Heart right ventricle (tissue), 16 donors: ENCODE measurements at regions not wholly inside any gene's neighbourhood (a gene's known extent, or its start where the extent isn't known, plus 50 kb on each side); places are given as distances from the start of the nearest gene placed in this dataset.

Experiments
- ATAC-seq, 8 donors: fragments of 200-7000 bp; cut with Tn5 transposase; one replicate each; pipeline ENCODE4 v1.9.1; 2020; ENCODE audit warnings: mild to moderate bottlenecking in 8 of 8, moderate library complexity in 8 of 8, moderate number of reproducible peaks in 1 of 8
- DNase-seq, 2 donors: peaks; one replicate each; pipeline ENCODE4 v3.0.0-alpha.2; 2020
- H3K27ac ChIP-seq, 10 donors: fragments of 200-600 bp; sonication (generic) in 2 of 10; one replicate each; pipeline versions ENCODE4 v1.5.0 to v1.8.0; 2020 to 2022; ENCODE audit warnings: mild to moderate bottlenecking in 3 of 10
- H3K27me3 ChIP-seq, 7 donors: fragments of 200-600 bp; one replicate each; pipeline ENCODE4 v1.8.0; 2021 to 2022; ENCODE audit warnings: mild to moderate bottlenecking in 2 of 7
- H3K36me3 ChIP-seq, 9 donors: fragments of 200-600 bp; sonication (generic) in 1 of 9; one replicate each; pipeline versions ENCODE4 v1.5.0 to v1.8.0; 2020 to 2022; ENCODE audit warnings: mild to moderate bottlenecking in 2 of 9
- H3K4me1 ChIP-seq, 9 donors: fragments of 200-600 bp; sonication (generic) in 1 of 9; one replicate each; pipeline versions ENCODE4 v1.5.0 to v1.8.0; 2020 to 2022; ENCODE audit warnings: mild to moderate bottlenecking in 4 of 9
- H3K4me3 ChIP-seq, 10 donors: fragments of 200-600 bp; sonication (generic) in 2 of 10; one replicate each; pipeline versions ENCODE4 v1.5.0 to v1.8.0; 2020 to 2022; ENCODE audit warnings: mild to moderate bottlenecking in 7 of 10, moderate library complexity in 2 of 10
- H3K9me3 ChIP-seq, 11 donors: fragments of 200-600 bp in 10 of 11; sonication (generic) in 2 of 11; one replicate each; pipeline versions ENCODE4 v1.5.0 to v1.8.0; 2013 to 2022; ENCODE audit warnings: mild to moderate bottlenecking in 2 of 11, control low read depth in 1 of 11, moderate library complexity in 1 of 11
- CTCF ChIP-seq, 9 donors: fragments of 200-600 bp; sonication (generic) in 2 of 9; IDR thresholded peaks; one replicate each; pipeline versions ENCODE4 v1.5.0 to v1.8.0; 2021 to 2022; ENCODE audit warnings: antibody characterized with exemption in 9 of 9, mild to moderate bottlenecking in 5 of 9, moderate library complexity in 1 of 9
- WGBS, 2 donors: extraction: QIAGEN DNeasy Blood & Tissue Kit; methylation state at CpG; one replicate each; pipeline ENCODE4 v1.1.7; 2013; ENCODE audit warnings: inconsistent platforms in 1 of 2; 5-methylcytosine and 5-hydroxymethylcytosine counted together
- intact Hi-C, 10 donors: fragments of 100-400 bp; cut with DNase I; formaldehyde crosslinking; loops; one replicate each; pipeline versions ENCODE4 v1.11.1 to v1.14.2; 2022
- donor health status: Arrhythmogenic right ventricular cardiomyopathy.
- donor health status: ischemic (EF 13 %, LVEDD 7.1; RV severe dilation, severe dysfunction).
- donor health status: healthy with polysubstance abuse.
- donor health status: DM: no; HTN: yes; CAD: no.
- donor health status: DM: no; HTN: no; CAD: no.
- donor health status: ischemic (EF 25% LVEDD 6.9; RV normal size, moderate dysfunction).
- donor health status: ischemic (EF 25% LVEDD 5.7; RV mildly dilated, moderate dysfunction).
- donor health status: healthy.
- donor health status: DM: yes; HTN: yes; CAD: no.
- donor health status: Ischemic cardiomyopathy.
- donor health status: ischemic (EF 35%, LVEDD 5.7; RV mildly dilated, moderate dysfunction).
- donor health status: nonischemic (EF 11% LVEDD 7.7; RV severe dilation, severe dysfunction).
- donor health status: DM: yes; HTN: yes; CAD: no.
- donor health status: PGD.
- donor health status: ischemic (EF 29% LVEDD 5.4; RV normal size, mild dysfunction).
- donor health status: nonischemic (EF 23%, LVEDD 6.1; RV moderate dilation, normal function).

- Histone ChIP-seq H3K27ac (no peak overlapping the region), H3K36me3 (no peaks in the 10 kb centered on the region), H3K4me3 (no peak overlapping the region), H3K27me3 (peaks cover 0 to 37% (median 19%) of the 10 kb centered on the region in 7 donors), H3K9me3 (peaks cover 0 to 5% (median 0%) of the 10 kb centered on the region in 11 donors), H3K4me1 (no peaks in the 10 kb centered on the region)
- ATAC-seq (no peak), DNase-seq (no peak)
- intact Hi-C loops, result no loop called here
- no peak for TF ChIP-seq CTCF (IDR thresholded peaks at IDR 0.05)
- WGBS, 2 donors, result 83 to 84% methylated on average over 10 of the region's 10 CpGs
Observed at GRCh38 chr16:17561056-17561455, 90.3 kb upstream of the XYLT1 start.

GRCh38 chr16:17560548-17560947 lies 89.8 kb upstream of the XYLT1 start:
- no peak for ATAC-seq

GRCh38 chr16:17559394-17559793 lies 88.6 kb upstream of the XYLT1 start:
- Histone ChIP-seq H3K9me3 (no peaks in the 10 kb centered on the region), H3K4me1 (no peaks in the 10 kb centered on the region), H3K27ac (no peak overlapping the region), H3K36me3 (no peaks in the 10 kb centered on the region), H3K4me3 (no peak overlapping the region), H3K27me3 (peaks cover 0 to 45% (median 21%) of the 10 kb centered on the region in 7 donors)
- TF ChIP-seq CTCF (IDR thresholded peaks at IDR 0.05), result no peak
- DNase-seq, result no peak
- intact Hi-C loops, result no loop called here
- WGBS, 2 donors, result 74 to 86% methylated on average over 6 of the region's 6 CpGs
- no peak for ATAC-seq

More at GRCh38 chr16:17560548-17560947, 89.8 kb upstream of the XYLT1 start:
- H3K36me3 ChIP-seq, result no peaks in the 10 kb centered on the region
- peaks cover 0 to 40% (median 21%) of the 10 kb centered on the region in 7 donors for H3K27me3 ChIP-seq
- DNase-seq, result no peak
- 56 to 69% methylated on average over 3 of the region's 3 CpGs for WGBS, 2 donors
- intact Hi-C loops, result no loop called here
- peaks cover 0 to under 1% (median 0%) of the 10 kb centered on the region in 11 donors for H3K9me3 ChIP-seq
- no peaks in the 10 kb centered on the region for H3K4me1 ChIP-seq
- TF ChIP-seq CTCF (IDR thresholded peaks at IDR 0.05), result no peak
- H3K27ac ChIP-seq, result no peak overlapping the region
- no peak overlapping the region for H3K4me3 ChIP-seq

- Histone ChIP-seq H3K9me3 (no peaks in the 10 kb centered on the region), H3K4me1 (no peaks in the 10 kb centered on the region), H3K4me3 (no peak overlapping the region), H3K27me3 (peaks cover 0 to 58% (median 25%) of the 10 kb centered on the region in 7 donors), H3K36me3 (no peaks in the 10 kb centered on the region), H3K27ac (no peak overlapping the region)
- intact Hi-C loops, result no loop called here
- WGBS, 2 donors, result 67 to 77% methylated on average over 5 of the region's 5 CpGs
- no peak for TF ChIP-seq CTCF (IDR thresholded peaks at IDR 0.05)
- ATAC-seq, result no peak
- no peak for DNase-seq
Observed at GRCh38 chr16:17557949-17558348, 87.2 kb upstream of the XYLT1 start.
